H9 (cell line): ENCODE measurements at regions not wholly inside any gene's neighbourhood (a gene's known extent, or its start where the extent isn't known, plus 50 kb on each side); places are given as distances from the start of the nearest gene placed in this dataset.

ENCODE experiments used
- DNase-seq: peaks from one replicate; pipeline ENCODE4 v3.0.0-alpha.2; 2017
- H2AFZ ChIP-seq: one replicate; pipeline ENCODE4 v1.6.1; 2013; ENCODE audit warnings: mild to moderate bottlenecking, low read length, control low read depth, moderate library complexity
- H2AK5ac ChIP-seq: 2 replicates; pipeline ENCODE4 v1.6.1; 2013; ENCODE audit warnings: low read length, control low read depth, mixed read lengths; ENCODE audit not compliant: insufficient read length
- H2BK120ac ChIP-seq: one replicate; pipeline ENCODE4 v1.6.1; 2013; ENCODE audit warnings: low read depth, mild to moderate bottlenecking, low read length, control low read depth, inconsistent platforms; ENCODE audit not compliant: poor library complexity, severe bottlenecking
- H2BK12ac ChIP-seq: 2 replicates; pipeline ENCODE4 v1.6.1; 2013; ENCODE audit warnings: low read length, control low read depth, mixed read lengths, low read depth; ENCODE audit not compliant: insufficient read length
- H2BK15ac ChIP-seq: 2 replicates; pipeline ENCODE4 v1.6.1; 2013; ENCODE audit warnings: low read depth, low read length, control low read depth
- H2BK20ac ChIP-seq: one replicate; pipeline ENCODE4 v1.6.1; 2013; ENCODE audit warnings: low read depth, mild to moderate bottlenecking, low read length, control low read depth, inconsistent platforms; ENCODE audit not compliant: poor library complexity, severe bottlenecking
- H2BK5ac ChIP-seq: 2 replicates; pipeline ENCODE4 v1.6.1; 2013; ENCODE audit warnings: low read length, control low read depth, mixed read lengths; ENCODE audit not compliant: insufficient read length
- H3K14ac ChIP-seq: 2 replicates; pipeline ENCODE4 v1.6.1; 2013; ENCODE audit warnings: low read length, control low read depth; ENCODE audit not compliant: insufficient read depth
- H3K18ac ChIP-seq: 2 replicates; pipeline ENCODE4 v1.6.1; 2013; ENCODE audit warnings: low read depth, mild to moderate bottlenecking, mixed read lengths, low read length, control low read depth; ENCODE audit not compliant: insufficient read length
- H3K23ac ChIP-seq: 2 replicates; pipeline ENCODE4 v1.6.1; 2013; ENCODE audit warnings: low read length, control low read depth, mixed read lengths, low read depth; ENCODE audit not compliant: insufficient read length
- H3K23me2 ChIP-seq: 2 replicates; pipeline ENCODE4 v1.6.1; 2013; ENCODE audit warnings: low read depth, mild to moderate bottlenecking, mixed read lengths, low read length, control low read depth; ENCODE audit not compliant: insufficient read length, poor library complexity, severe bottlenecking
- H3K27ac ChIP-seq: 2 replicates; pipeline ENCODE4 v1.5.1; 2013; ENCODE audit warnings: low read length, control low read depth, mixed read lengths, low read depth; ENCODE audit not compliant: insufficient read length
- H3K27me3 ChIP-seq: 2 replicates; pipeline ENCODE4 v1.6.1; 2013; ENCODE audit warnings: low read length, control low read depth, inconsistent platforms; ENCODE audit not compliant: insufficient read depth
- H3K4ac ChIP-seq: 2 replicates; pipeline ENCODE4 v1.6.1; 2013; ENCODE audit warnings: low read depth, mild to moderate bottlenecking, control low read depth, inconsistent platforms, low read length, moderate library complexity
- H3K4me1 ChIP-seq: 2 replicates; pipeline ENCODE4 v1.6.1; 2013; ENCODE audit warnings: low read length, control low read depth, inconsistent platforms; ENCODE audit not compliant: insufficient read depth
- H3K4me2 ChIP-seq: 2 replicates; pipeline ENCODE4 v1.6.1; 2013; ENCODE audit warnings: low read length, control low read depth, mixed read lengths; ENCODE audit not compliant: insufficient read length, insufficient read depth
- H3K56ac ChIP-seq: 2 replicates; pipeline ENCODE4 v1.6.1; 2013; ENCODE audit warnings: low read depth, mild to moderate bottlenecking, mixed read lengths, low read length, control low read depth; ENCODE audit not compliant: insufficient read length
- H3K79me1 ChIP-seq: 2 replicates; pipeline ENCODE4 v1.6.1; 2013; ENCODE audit warnings: low read depth, mild to moderate bottlenecking, moderate library complexity, low read length, control low read depth, inconsistent platforms; ENCODE audit not compliant: insufficient read depth, poor library complexity, severe bottlenecking
- H3K79me2 ChIP-seq: 2 replicates; pipeline ENCODE4 v1.6.1; 2013; ENCODE audit warnings: low read length, control low read depth, inconsistent platforms; ENCODE audit not compliant: insufficient read depth
- H3K9ac ChIP-seq: 2 replicates; pipeline ENCODE4 v1.6.1; 2013; ENCODE audit warnings: low read length, control low read depth, mixed read lengths; ENCODE audit not compliant: insufficient read length; ENCODE audit errors: extremely low read depth
- H3K9me3 ChIP-seq: one replicate; pipeline ENCODE4 v1.6.1; 2013; ENCODE audit warnings: low read depth, low read length, inconsistent platforms; ENCODE audit not compliant: control insufficient read depth
- H3T11ph ChIP-seq: one replicate; pipeline ENCODE4 v1.6.1; 2013; ENCODE audit warnings: mild to moderate bottlenecking, low read length, control low read depth, inconsistent platforms
- H4K20me1 ChIP-seq: one replicate; pipeline ENCODE4 v1.6.1; 2013; ENCODE audit not compliant: control insufficient read depth, insufficient read length, insufficient read depth
- H4K5ac ChIP-seq: 2 replicates; pipeline ENCODE4 v1.6.1; 2013; ENCODE audit warnings: low read depth, mild to moderate bottlenecking, mixed read lengths, low read length, control low read depth; ENCODE audit not compliant: insufficient read length
- H4K8ac ChIP-seq: replicated peaks from 2 replicates; pipeline ENCODE4 v1.6.1; 2013; ENCODE audit warnings: low read length, control low read depth, mixed read lengths, low read depth; ENCODE audit not compliant: insufficient read length
- H4K91ac ChIP-seq: 2 replicates; pipeline ENCODE4 v1.6.1; 2013; ENCODE audit warnings: low read depth, mild to moderate bottlenecking, moderate library complexity, mixed read lengths, low read length, control low read depth; ENCODE audit not compliant: insufficient read length
- H3K27ac Mint-ChIP-seq, 3 experiments: 2 replicates in 2 of 3; 3 replicates in 1 of 3; pipeline ENCODE4 v1.8.0; 2020 to 2021; ENCODE audit warnings: mixed read lengths in 3 of 3, mild to moderate bottlenecking in 1 of 3, moderate library complexity in 1 of 3
- H3K27me3 Mint-ChIP-seq: 2 replicates; pipeline ENCODE4 v1.8.0; 2021; ENCODE audit warnings: low read depth, mild to moderate bottlenecking, moderate library complexity, mixed read lengths
- H3K36me3 Mint-ChIP-seq, 3 experiments: 2 replicates in 2 of 3; 3 replicates in 1 of 3; pipeline ENCODE4 v1.8.0; 2020 to 2021; ENCODE audit warnings: low read depth in 3 of 3, mixed read lengths in 3 of 3; ENCODE audit not compliant: insufficient read depth in 1 of 3
- H3K4me1 Mint-ChIP-seq, 2 experiments: 2 replicates each; pipeline ENCODE4 v1.8.0; 2020; ENCODE audit warnings: mixed read lengths in 2 of 2
- H3K4me3 Mint-ChIP-seq, 2 experiments: 2 replicates in 1 of 2; 3 replicates in 1 of 2; pipeline ENCODE4 v1.8.0; 2020 to 2021; ENCODE audit warnings: mild to moderate bottlenecking in 2 of 2, mixed read lengths in 2 of 2, moderate library complexity in 1 of 2
- H3K9me3 Mint-ChIP-seq, 2 experiments: 2 replicates in 1 of 2; 3 replicates in 1 of 2; pipeline ENCODE4 v1.8.0; 2020; ENCODE audit warnings: mild to moderate bottlenecking in 2 of 2, mixed read lengths in 2 of 2, moderate library complexity in 1 of 2
- CTCF ChIP-seq: fragments of 200-600 bp; sonication (generic); conservative IDR thresholded peaks from 3 replicates; pipeline ENCODE4 v1.8.0; 2021; ENCODE audit warnings: antibody characterized with exemption, mild to moderate bottlenecking
- WGBS: extraction: QIAGEN DNeasy Blood & Tissue Kit; methylation state at CpG from one replicate; pipeline ENCODE4 v1.1.7; 2013; ENCODE audit warnings: missing lambda C conversion rate, low lambda C conversion rate, mixed read lengths; ENCODE audit not compliant: insufficient read length; ENCODE audit errors: extremely low coverage; 5-methylcytosine and 5-hydroxymethylcytosine counted together

- Histone ChIP-seq H4K20me1 (no peaks in the 10 kb centered on the region), H3K23me2 (no peaks in the 10 kb centered on the region), H3K4me2 (no peak overlapping the region), H3K9ac (no peak overlapping the region), H3K23ac (no peak overlapping the region), H2BK5ac (no peak overlapping the region), H2AK5ac (no peak overlapping the region), H3K79me1 (no peaks in the 10 kb centered on the region), H3K27ac (no peak overlapping the region), H3K9me3 (no peaks in the 10 kb centered on the region), H4K8ac (no peak overlapping the region), H3K56ac (no peak overlapping the region), H3K27me3 (no peaks in the 10 kb centered on the region), H3T11ph (no peak overlapping the region), H4K91ac (no peak overlapping the region), H2BK120ac (no peak overlapping the region), H2BK20ac (no peak overlapping the region), H3K14ac (no peak overlapping the region), H4K5ac (no peak overlapping the region), H2BK12ac (no peak overlapping the region), H3K18ac (no peak overlapping the region), H2BK15ac (no peak overlapping the region), H2AFZ (no peak overlapping the region), H3K4ac (no peak overlapping the region), H3K4me1 (no peaks in the 10 kb centered on the region), H3K79me2 (no peaks in the 10 kb centered on the region)
- Mint-ChIP-seq H3K36me3 (no peaks in the 10 kb centered on the region), H3K27me3 (peaks cover 18% of the 10 kb centered on the region), H3K4me1 (no peaks in the 10 kb centered on the region), H3K9me3 (no peaks in the 10 kb centered on the region), H3K4me3 (no peak overlapping the region), H3K27ac (no peak overlapping the region)
- TF ChIP-seq CTCF: no peak
- no peak for DNase-seq
- no CpG with 5 or more reads among the region's 8 CpGs for WGBS
Observed at GRCh38 chr2:217247476-217247875, 387.6 kb upstream of the TNP1 start.
